Peyer's patch (tissue), 4 donors: ENCODE measurements at regions not wholly inside any gene's neighbourhood (a gene's known extent, or its start where the extent isn't known, plus 50 kb on each side); places are given as distances from the start of the nearest gene placed in this dataset.
A peak's percentile ranks its signal among the peaks of the same experiment; 100 is the strongest.

ENCODE experiments used
- CTCF ChIP-seq, 6 experiments: fragments of 450-650 bp in 4 of 6; fragments of 200-600 bp in 2 of 6; sonication (generic) in 1 of 6; IDR thresholded peaks; one replicate each; pipeline ENCODE4 v1.5.1; 2017 to 2019; ENCODE audit warnings: antibody characterized with exemption in 6 of 6, mild to moderate bottlenecking in 3 of 6, moderate library complexity in 1 of 6
- POLR2A ChIP-seq, 2 donors: fragments of 450-650 bp; IDR thresholded peaks; one replicate each; pipeline ENCODE4 v1.5.1; 2017; ENCODE audit warnings: antibody characterized with exemption in 2 of 2, mild to moderate bottlenecking in 2 of 2, moderate library complexity in 2 of 2

GRCh38 chr2:16202266-16203020 lies 262.1 kb downstream of the MYCN start:
- TF ChIP-seq CTCF (IDR thresholded peaks at IDR 0.05): peak in 1 of 6 experiments; percentile 6
- TF ChIP-seq POLR2A (IDR thresholded peaks at IDR 0.05): peak; percentile 49 to 64
